HG03039 (cell line): ENCODE measurements at regions not wholly inside any gene's neighbourhood (a gene's known extent, or its start where the extent isn't known, plus 50 kb on each side); places are given as distances from the start of the nearest gene placed in this dataset.
"Not testable (repeated sequence)": the region's sequence is repeated elsewhere in the genome, so short reads cannot be mapped to it uniquely, and the experiment has no call there.

Experiments used
- ATAC-seq: cut with Tn5 transposase; IDR thresholded peaks from one replicate; pipeline ENCODE4 v1.9.1; 2021; ENCODE audit warnings: mild to moderate bottlenecking, moderate library complexity; ENCODE audit not compliant: unreplicated experiment

- no peak for ATAC-seq
Observed at GRCh38 chr6:15906420-15907016, 222.4 kb upstream of the MYLIP start.

- ATAC-seq: no peak
Observed at GRCh38 chr6:15905488-15906419, 223.1 kb upstream of the MYLIP start.

GRCh38 chr6:15904651-15905376, 224.1 kb upstream of the MYLIP start:
- ATAC-seq: no peak

GRCh38 chr6:15901141-15902115, 227.5 kb upstream of the MYLIP start:
- ATAC-seq: peak; percentile 76

GRCh38 chr6:15898693-15899092, 230.2 kb upstream of the MYLIP start:
- ATAC-seq: no peak

- no peak for ATAC-seq
Observed at GRCh38 chr6:15897063-15897876, 231.6 kb upstream of the MYLIP start.

- ATAC-seq: no peak
Observed at GRCh38 chr6:15894973-15895725, 232.3 kb upstream of the DTNBP1 start.

- no peak for ATAC-seq
Observed at GRCh38 chr6:15893556-15894253, 230.9 kb upstream of the DTNBP1 start.

GRCh38 chr6:15892369-15892768, 229.5 kb upstream of the DTNBP1 start:
- no peak for ATAC-seq

GRCh38 chr6:15888798-15889772, 226.3 kb upstream of the DTNBP1 start:
- no peak for ATAC-seq

GRCh38 chr6:15887491-15888461, 224.9 kb upstream of the DTNBP1 start:
- ATAC-seq: no peak

GRCh38 chr6:15885624-15886023, 222.8 kb upstream of the DTNBP1 start:
- ATAC-seq: no peak

GRCh38 chr6:15883593-15883992, 220.8 kb upstream of the DTNBP1 start:
- ATAC-seq: not testable (repeated sequence)

GRCh38 chr6:15882915-15883314, 220.1 kb upstream of the DTNBP1 start:
- no peak for ATAC-seq

GRCh38 chr6:15882345-15882744, 219.5 kb upstream of the DTNBP1 start:
- no peak for ATAC-seq

GRCh38 chr6:15881150-15881549, 218.3 kb upstream of the DTNBP1 start:
- ATAC-seq: no peak
